ENCODE measurements at regions not wholly inside any gene's neighbourhood (a gene's known extent, or its start where the extent isn't known, plus 50 kb on each side); places are given as distances from the start of the nearest gene placed in this dataset.

DNA sequence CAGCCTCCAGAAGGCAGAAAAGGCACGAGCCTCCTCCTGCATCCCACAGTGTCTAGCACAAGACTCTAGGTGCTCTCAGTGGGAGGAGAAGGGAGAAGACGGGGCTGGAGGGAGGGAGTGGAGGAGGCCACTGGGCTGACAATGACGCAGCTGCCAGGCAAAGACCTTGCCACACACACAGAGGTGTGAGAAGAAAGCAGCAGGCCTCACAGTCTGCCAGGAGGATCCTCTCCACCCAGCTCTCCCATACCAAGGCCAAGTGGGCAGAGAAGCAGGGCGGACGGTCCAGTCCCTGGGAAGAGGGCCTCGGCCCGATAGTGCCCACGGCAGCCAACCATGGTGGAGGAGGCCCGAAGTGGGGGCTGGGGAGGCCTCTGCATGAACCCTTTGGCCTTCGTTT is 78.9 kb downstream of the NCOR2 start:
- TF ChIP-seq, protein P1, sequence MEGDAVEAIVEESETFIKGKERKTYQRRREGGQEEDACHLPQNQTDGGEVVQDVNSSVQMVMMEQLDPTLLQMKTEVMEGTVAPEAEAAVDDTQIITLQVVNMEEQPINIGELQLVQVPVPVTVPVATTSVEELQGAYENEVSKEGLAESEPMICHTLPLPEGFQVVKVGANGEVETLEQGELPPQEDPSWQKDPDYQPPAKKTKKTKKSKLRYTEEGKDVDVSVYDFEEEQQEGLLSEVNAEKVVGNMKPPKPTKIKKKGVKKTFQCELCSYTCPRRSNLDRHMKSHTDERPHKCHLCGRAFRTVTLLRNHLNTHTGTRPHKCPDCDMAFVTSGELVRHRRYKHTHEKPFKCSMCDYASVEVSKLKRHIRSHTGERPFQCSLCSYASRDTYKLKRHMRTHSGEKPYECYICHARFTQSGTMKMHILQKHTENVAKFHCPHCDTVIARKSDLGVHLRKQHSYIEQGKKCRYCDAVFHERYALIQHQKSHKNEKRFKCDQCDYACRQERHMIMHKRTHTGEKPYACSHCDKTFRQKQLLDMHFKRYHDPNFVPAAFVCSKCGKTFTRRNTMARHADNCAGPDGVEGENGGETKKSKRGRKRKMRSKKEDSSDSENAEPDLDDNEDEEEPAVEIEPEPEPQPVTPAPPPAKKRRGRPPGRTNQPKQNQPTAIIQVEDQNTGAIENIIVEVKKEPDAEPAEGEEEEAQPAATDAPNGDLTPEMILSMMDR (IDR thresholded peaks at IDR 0.05; ENCODE audit: insufficient read depth, low read length), result no peak
- H3K4me3 ChIP-seq (ENCODE audit: low read depth, low read length), result no peak overlapping the region
- no peak for DNase-seq (ENCODE audit: low read depth)

DNA sequence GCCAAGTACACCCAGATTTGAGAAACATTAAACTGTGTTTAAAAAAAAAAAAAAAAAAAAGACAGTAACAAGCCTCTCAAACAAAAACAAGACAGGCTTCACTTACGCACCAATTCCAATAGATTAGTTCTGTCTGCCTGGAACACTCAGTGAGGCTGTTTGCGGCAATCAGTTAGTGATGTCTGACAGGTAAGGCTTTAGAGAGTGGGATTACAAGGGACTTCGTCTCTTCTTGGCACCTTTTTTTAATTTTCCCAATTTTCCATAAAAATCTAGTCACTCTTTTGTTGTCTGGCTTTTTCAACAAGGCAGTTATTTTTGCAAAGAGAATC is 79.6 kb downstream of the NCOR2 start:
- H3K4me3 ChIP-seq (ENCODE audit: low read depth, low read length), result no peak overlapping the region

DNA sequence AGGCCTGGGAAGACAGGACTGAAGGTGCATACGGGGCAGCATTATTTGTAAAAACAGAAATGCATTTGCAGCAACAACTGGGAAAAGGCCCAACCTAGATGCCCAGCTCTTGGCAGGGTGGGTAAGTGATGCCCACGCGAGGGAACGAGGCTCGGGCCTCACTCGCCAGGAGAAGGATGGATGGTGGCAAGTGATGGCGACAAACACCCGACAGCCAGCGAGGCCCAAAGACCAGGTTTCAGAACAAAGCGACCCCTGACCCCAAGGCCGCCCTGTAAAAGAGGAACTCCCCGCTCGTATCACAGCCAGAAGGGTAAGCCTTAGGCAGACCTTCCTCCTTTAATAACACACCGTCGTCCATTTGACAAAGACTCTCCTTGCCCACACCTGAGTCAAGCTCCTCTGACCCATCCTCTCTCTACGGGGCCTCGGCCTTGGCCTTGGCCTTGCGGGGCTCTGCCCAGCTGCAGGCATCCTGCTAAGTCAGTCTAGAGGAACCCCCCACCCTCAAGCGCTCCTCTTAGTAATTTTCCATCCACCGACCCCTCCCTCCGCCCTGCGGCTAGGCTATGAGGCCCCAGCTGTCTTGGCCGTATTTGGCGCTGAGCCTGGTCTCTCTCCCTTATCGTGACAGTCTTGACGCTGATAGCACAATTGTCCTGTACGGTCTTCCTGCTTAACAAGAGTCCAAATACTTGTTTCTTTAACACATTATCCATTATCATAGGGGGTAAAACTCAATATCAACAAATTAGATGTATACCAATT is 80.2 kb downstream of the NCOR2 start:
- TF ChIP-seq, protein P1 (IDR thresholded peaks at IDR 0.05; ENCODE audit: insufficient read depth, low read length), result no peak
- no peak for DNase-seq (ENCODE audit: low read depth)
- no peak overlapping the region for H3K4me3 ChIP-seq (ENCODE audit: low read depth, low read length)

More for the DNA sequence above, 79.6 kb downstream of the NCOR2 start:
- TF ChIP-seq, protein P1 (IDR thresholded peaks at IDR 0.05; ENCODE audit: insufficient read depth, low read length), result no peak
- DNase-seq (ENCODE audit: low read depth), result no peak

DNA sequence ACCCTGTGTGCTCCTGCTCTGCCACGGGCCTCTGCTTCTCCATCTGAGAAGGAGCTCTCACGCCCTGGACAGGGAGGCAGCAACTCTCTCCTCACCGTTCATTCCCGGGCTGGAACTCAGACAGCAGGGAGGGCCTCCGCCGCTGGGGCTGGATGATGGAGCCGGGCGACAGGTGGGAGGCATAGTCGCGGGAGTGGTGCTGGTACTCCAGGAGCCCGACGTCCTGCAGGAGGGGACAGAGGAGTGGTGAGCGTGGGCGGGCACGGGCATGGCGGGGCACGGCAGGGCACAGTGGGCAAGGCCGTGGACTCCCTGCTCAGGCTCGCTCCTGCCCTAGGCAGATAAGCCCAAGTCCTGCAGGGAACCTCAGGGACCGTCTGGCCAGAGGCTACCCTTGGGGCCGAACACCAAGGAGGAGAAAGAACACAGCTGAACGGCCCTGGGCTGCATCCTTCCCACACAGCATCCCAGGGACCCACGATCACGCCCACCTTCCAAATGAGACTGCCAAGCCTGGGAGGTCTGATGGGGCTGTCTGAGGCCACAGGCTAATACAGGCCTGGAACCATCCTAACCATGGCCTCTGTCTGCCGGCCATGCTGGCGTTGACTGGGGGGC is 81.0 kb downstream of the NCOR2 start:
- H3K4me3 ChIP-seq (ENCODE audit: low read depth, low read length), result no peak overlapping the region
- TF ChIP-seq, protein P1 (IDR thresholded peaks at IDR 0.05; ENCODE audit: insufficient read depth, low read length), result no peak
- no peak for DNase-seq (ENCODE audit: low read depth)

DNA sequence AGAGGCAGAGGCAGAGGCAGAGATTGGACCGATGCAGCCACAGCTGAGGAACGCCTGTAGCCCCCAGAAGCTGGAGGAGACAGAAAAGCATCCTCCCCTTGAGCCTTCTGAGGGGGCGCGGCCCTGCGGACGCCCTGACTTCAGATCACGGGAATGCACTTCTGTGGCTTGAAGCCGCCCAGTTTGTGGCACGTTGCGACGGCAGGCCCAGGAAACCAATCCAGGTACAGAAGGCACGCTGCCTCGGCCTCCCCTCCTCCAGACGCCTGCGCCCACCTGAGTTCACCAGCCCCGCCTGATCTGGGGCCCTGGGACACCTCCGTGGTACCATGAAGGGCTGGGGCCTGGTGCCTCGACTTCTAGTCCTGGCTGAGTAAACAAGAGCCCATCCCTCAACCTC is 82.0 kb downstream of the NCOR2 start:
- H3K4me3 ChIP-seq (ENCODE audit: low read depth, low read length), result no peak overlapping the region
- no peak for DNase-seq (ENCODE audit: low read depth)
- TF ChIP-seq, protein P1 (IDR thresholded peaks at IDR 0.05; ENCODE audit: insufficient read depth, low read length), result no peak

DNA sequence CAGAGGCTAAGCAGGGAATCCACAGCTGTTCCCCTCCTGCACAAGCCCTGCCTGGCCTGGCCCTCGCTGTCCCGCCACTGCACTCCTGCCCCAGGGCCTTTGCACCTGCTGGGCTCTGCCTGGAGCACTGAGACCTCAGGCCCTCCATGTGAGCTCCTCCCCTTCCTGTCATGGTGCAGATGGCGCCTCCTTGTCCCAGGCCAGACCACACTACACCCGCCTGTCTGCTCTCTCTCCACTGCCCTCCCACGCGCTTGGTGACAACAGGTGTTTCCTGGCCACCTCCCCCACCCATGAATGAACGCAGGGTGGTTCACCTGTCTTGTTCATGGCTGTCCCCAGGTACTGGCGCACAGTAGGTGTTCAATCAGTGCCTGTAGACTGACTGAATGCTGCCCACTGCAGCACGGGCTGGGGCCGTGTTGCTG is 82.9 kb downstream of the NCOR2 start:
- no peak for DNase-seq (ENCODE audit: low read depth)
- TF ChIP-seq, protein P1 (IDR thresholded peaks at IDR 0.05; ENCODE audit: insufficient read depth, low read length), result no peak

More for the DNA sequence above, 82.9 kb downstream of the NCOR2 start:
- no peak overlapping the region for H3K4me3 ChIP-seq (ENCODE audit: low read depth, low read length)
